GM12878 (cell line): ENCODE measurements at regions not wholly inside any gene's neighbourhood (a gene's known extent, or its start where the extent isn't known, plus 50 kb on each side); places are given as distances from the start of the nearest gene placed in this dataset.

Experiments
- ATAC-seq: fragments of 200-7000 bp; cut with Tn5 transposase; 3 replicates; pipeline ENCODE4 v1.9.1; 2020; ENCODE audit warnings: mild to moderate bottlenecking, moderate library complexity
- BruUV-seq: library from RNA; stranded (reverse); fragments of 400-500 nt; replicated peaks from 2 replicates; lab custom pipeline; 2021; lab: Mats Ljungman, UMichigan
- CTCF ChIA-PET: fragments of 300-600 bp; sonication (Branson Sonifier 250); formaldehyde crosslinking; extraction: SDS; loops from one replicate; lab custom pipeline; 2021; ENCODE audit warnings: inconsistent platforms; lab: Yijun Ruan, JAX
- POLR2A ChIA-PET: fragments of 350-600 bp; formaldehyde crosslinking; extraction: SDS; loops from one replicate; lab custom pipeline; 2021; ENCODE audit warnings: inconsistent platforms; lab: Charles Lee
- RAD21 ChIA-PET: fragments of 300-600 bp; sonication (Branson Sonifier 250); formaldehyde crosslinking; loops from one replicate; lab custom pipeline; 2023; ENCODE audit warnings: antibody characterized with exemption; ENCODE audit not compliant: unreplicated experiment; lab: Charles Lee
- SMC1A ChIA-PET: fragments of 300-600 bp; sonication (Branson Sonifier 250); formaldehyde crosslinking; loops from one replicate; lab custom pipeline; 2023; ENCODE audit not compliant: unreplicated experiment, uncharacterized antibody; lab: Charles Lee
- DNase-seq: peaks from one replicate; pipeline ENCODE4 v3.0.0-alpha.2; 2011; ENCODE audit warnings: low read depth, low spot score
- FAIRE-seq: peaks from 3 replicates; lab custom pipeline; 2011; peaks lifted over from hg19 to GRCh38; lab: Jason Lieb, UNC
- H2AFZ ChIP-seq: 2 replicates; pipeline ENCODE4 v1.6.0; 2011; ENCODE audit warnings: low read depth, low read length, control low read depth; ENCODE audit not compliant: control insufficient read depth
- H3K27ac ChIP-seq: 2 replicates; pipeline ENCODE4 v1.5.1; 2011; ENCODE audit warnings: control low read depth; ENCODE audit not compliant: control insufficient read depth, insufficient read depth
- H3K27me3 ChIP-seq, 2 experiments: replicated peaks in 1 of 2; 2 replicates each; pipeline versions ENCODE4 v1.6.0 to v1.6.1; 2011; ENCODE audit warnings: low read length in 1 of 2; ENCODE audit not compliant: control insufficient read depth in 2 of 2, insufficient read depth in 2 of 2
- H3K36me3 ChIP-seq, 2 experiments: 2 replicates each; pipeline ENCODE4 v1.5.1; 2011; ENCODE audit warnings: low read length in 1 of 2; ENCODE audit not compliant: control insufficient read depth in 2 of 2, insufficient read depth in 2 of 2
- H3K4me1 ChIP-seq: 2 replicates; pipeline ENCODE4 v1.6.1; 2011; ENCODE audit warnings: mild to moderate bottlenecking, low read length, moderate library complexity, mixed read lengths; ENCODE audit not compliant: control insufficient read depth, insufficient read depth
- H3K4me2 ChIP-seq: 2 replicates; pipeline ENCODE4 v1.6.0; 2011; ENCODE audit warnings: control low read depth; ENCODE audit not compliant: control insufficient read depth, insufficient read depth
- H3K4me3 ChIP-seq: fragments of 200-600 bp; sonication (generic); 2 replicates; pipeline ENCODE4 v1.5.1; 2016
- H3K79me2 ChIP-seq: 2 replicates; pipeline ENCODE4 v1.6.0; 2011; ENCODE audit warnings: low read length; ENCODE audit not compliant: control insufficient read depth, insufficient read depth
- H3K9ac ChIP-seq: 2 replicates; pipeline ENCODE4 v1.8.0; 2011; ENCODE audit warnings: low read length, control low read depth, mixed read lengths; ENCODE audit not compliant: control insufficient read depth, insufficient read depth
- H3K9me3 ChIP-seq: replicated peaks from 3 replicates; pipeline ENCODE4 v1.5.1; 2011; ENCODE audit warnings: mild to moderate bottlenecking, low read length; ENCODE audit not compliant: control insufficient read depth, insufficient read depth
- H4K20me1 ChIP-seq: 2 replicates; pipeline ENCODE4 v1.6.0; 2011; ENCODE audit not compliant: control insufficient read depth, insufficient read depth
- MTA2 ChIP-seq: fragments of 450-650 bp; IDR thresholded peaks from 2 replicates; pipeline ENCODE4 v1.6.1; 2016; ENCODE audit warnings: low read depth, mild to moderate bottlenecking, moderate library complexity
- NBN ChIP-seq: fragments of 450-650 bp; IDR thresholded peaks from 2 replicates; pipeline ENCODE4 v1.6.1; 2016
- SRF ChIP-seq, 2 experiments: IDR thresholded peaks; 2 replicates each; pipeline ENCODE4 v1.6.1; 2011; ENCODE audit warnings: low read depth in 2 of 2, low read length in 2 of 2, mild to moderate bottlenecking in 1 of 2, moderate library complexity in 1 of 2
- STAT3 ChIP-seq: IDR thresholded peaks from 2 replicates; pipeline ENCODE4 v1.6.1; 2011; ENCODE audit warnings: low read depth, low read length, improper control_type of control experiment
- USF1 ChIP-seq: IDR thresholded peaks from 2 replicates; pipeline ENCODE4 v1.6.1; 2011; ENCODE audit warnings: borderline replicate concordance, low read depth, mild to moderate bottlenecking, moderate library complexity, mixed read lengths, low read length; ENCODE audit not compliant: insufficient read depth; ENCODE audit errors: extremely low read length
- ZBTB11 ChIP-seq: fragments of 450-650 bp; formaldehyde crosslinking; IDR thresholded peaks from 2 replicates; pipeline ENCODE4 v1.5.0; 2022; ENCODE audit warnings: mild to moderate bottlenecking, missing genetic modification characterization
- ZNF687 ChIP-seq: fragments of 450-650 bp; IDR thresholded peaks from 2 replicates; pipeline ENCODE4 v1.6.1; 2017; ENCODE audit warnings: mild to moderate bottlenecking, moderate library complexity
- WGBS: methylation state at CpG from one replicate; pipeline ENCODE4 v1.1.6; 2016; ENCODE audit warnings: low lambda C conversion rate; ENCODE audit not compliant: insufficient replicate concordance, insufficient coverage; ENCODE audit errors: missing lambda C conversion rate; 5-methylcytosine and 5-hydroxymethylcytosine counted together
- in situ Hi-C: fragments of 300-500 bp; cut with MboI; formaldehyde crosslinking; loops from 9 replicates; pipeline ENCODE4 v1.14.3; 2018; ENCODE audit warnings: mixed read lengths
- intact Hi-C: fragments of 100-400 bp; cut with micrococcal nuclease; formaldehyde crosslinking; loops from one replicate; pipeline ENCODE4 v1.14.2; 2022; ENCODE audit not compliant: unreplicated experiment

GRCh38 chr6:113558966-113559365, 298.2 kb upstream of the MARCKS start (continued):
- TF ChIP-seq ZBTB11 (CRISPR knock-in tag) (no peak), SRF (IDR thresholded peaks at IDR 0.05; ENCODE audit: low read depth in 2 of 2, low read length in 2 of 2) (no peak), MTA2 (no peak)

- in situ Hi-C loops = no loop called here
- Histone ChIP-seq H3K4me2 (no peak overlapping the region), H3K27ac (no peak overlapping the region), H4K20me1 (no peaks in the 10 kb centered on the region), H2AFZ (no peak overlapping the region), H3K9ac (no peak overlapping the region), H3K79me2 (no peaks in the 10 kb centered on the region), H3K4me3 (no peak overlapping the region), H3K9me3 (no peaks in the 10 kb centered on the region), H3K27me3 (no peaks in the 10 kb centered on the region), H3K36me3 (no peaks in the 10 kb centered on the region), H3K4me1 (peaks cover 7% of the 10 kb centered on the region)
- no TSS peak for BruUV-seq
- 100% methylated on average over 1 of the region's 1 CpG for WGBS
- ChIA-PET SMC1A (no interaction called here), POLR2A (no interaction called here), CTCF (no interaction called here), RAD21 (no interaction called here)
- DNase-seq (no peak), FAIRE-seq (no peak), ATAC-seq (no peak)
- intact Hi-C loops = no loop called here
- TF ChIP-seq STAT3 (no peak), NBN (no peak), ZNF687 (no peak), USF1 (no peak)
Observed at GRCh38 chr6:113560376-113560775, 296.8 kb upstream of the MARCKS start.
